Mesothelial cell of epicardium (in vitro differentiated cells): ENCODE measurements at regions not wholly inside any gene's neighbourhood (a gene's known extent, or its start where the extent isn't known, plus 50 kb on each side); places are given as distances from the start of the nearest gene placed in this dataset.

Source experiments
- DNase-seq, 2 experiments: peaks; one replicate each; pipeline ENCODE4 v3.0.0; 2021; ENCODE audit warnings: low spot score in 2 of 2; ENCODE audit not compliant: unreplicated experiment in 2 of 2
- H3K27ac Mint-ChIP-seq: 2 replicates; pipeline ENCODE4 v1.8.0; 2021; ENCODE audit warnings: mixed read lengths
- H3K27me3 Mint-ChIP-seq: 2 replicates; pipeline ENCODE4 v1.8.0; 2021; ENCODE audit warnings: low read depth, mixed read lengths
- H3K36me3 Mint-ChIP-seq: 2 replicates; pipeline ENCODE4 v1.8.0; 2021; ENCODE audit warnings: mixed read lengths
- H3K4me1 Mint-ChIP-seq: 2 replicates; pipeline ENCODE4 v1.8.0; 2021; ENCODE audit warnings: mixed read lengths
- H3K4me3 Mint-ChIP-seq: 2 replicates; pipeline ENCODE4 v1.8.0; 2021; ENCODE audit warnings: mild to moderate bottlenecking, moderate library complexity, mixed read lengths
- H3K9me3 Mint-ChIP-seq: 2 replicates; pipeline ENCODE4 v1.8.0; 2021; ENCODE audit warnings: mixed read lengths
- CTCF ChIP-seq: fragments of 200-600 bp; sonication (generic); IDR thresholded peaks from one replicate; pipeline ENCODE4 v1.5.0; 2021; ENCODE audit warnings: antibody characterized with exemption; ENCODE audit not compliant: unreplicated experiment

GRCh38 chr1:223486366-223486765 lies 93.2 kb downstream of the CCDC185 start:
- no peak for TF ChIP-seq CTCF

GRCh38 chr1:223486932-223487886 lies 94.0 kb downstream of the CCDC185 start:
- peaks cover 35% of the 10 kb centered on the region for H3K27me3 Mint-ChIP-seq
- no peak for TF ChIP-seq CTCF
- DNase-seq, result no peak
- H3K36me3 Mint-ChIP-seq, result no peaks in the 10 kb centered on the region
- H3K4me3 Mint-ChIP-seq, result no peak overlapping the region
- H3K27ac Mint-ChIP-seq, result peak overlapping the region; percentile 40
- peaks cover 18% of the 10 kb centered on the region for H3K4me1 Mint-ChIP-seq
- H3K9me3 Mint-ChIP-seq, result no peaks in the 10 kb centered on the region

More at GRCh38 chr1:223486366-223486765, 93.2 kb downstream of the CCDC185 start:
- no peak for DNase-seq
- Mint-ChIP-seq H3K4me1 (peaks cover 18% of the 10 kb centered on the region), H3K27ac (no peak overlapping the region), H3K4me3 (no peak overlapping the region), H3K27me3 (peaks cover 37% of the 10 kb centered on the region), H3K36me3 (no peaks in the 10 kb centered on the region), H3K9me3 (no peaks in the 10 kb centered on the region)

GRCh38 chr1:223487887-223488259 lies 94.7 kb downstream of the CCDC185 start:
- Mint-ChIP-seq H3K9me3 (no peaks in the 10 kb centered on the region), H3K27ac (peak overlapping the region; percentile 40), H3K36me3 (no peaks in the 10 kb centered on the region), H3K4me1 (peaks cover 18% of the 10 kb centered on the region), H3K27me3 (peaks cover 28% of the 10 kb centered on the region), H3K4me3 (no peak overlapping the region)
- no peak for TF ChIP-seq CTCF
- no peak for DNase-seq

- Mint-ChIP-seq H3K27ac (no peak overlapping the region), H3K4me1 (peaks cover 18% of the 10 kb centered on the region), H3K36me3 (no peaks in the 10 kb centered on the region), H3K27me3 (peaks cover 23% of the 10 kb centered on the region), H3K4me3 (no peak overlapping the region), H3K9me3 (no peaks in the 10 kb centered on the region)
- DNase-seq, result no peak
- TF ChIP-seq CTCF, result no peak
These were observed 96.2 kb downstream of the CCDC185 start for GRCh38 chr1:223489439-223489838.

GRCh38 chr1:223490256-223490655 lies 97.0 kb downstream of the CCDC185 start:
- no peak overlapping the region for H3K27ac Mint-ChIP-seq
- no peaks in the 10 kb centered on the region for H3K36me3 Mint-ChIP-seq
- no peak overlapping the region for H3K4me3 Mint-ChIP-seq
- H3K4me1 Mint-ChIP-seq, result peaks cover 18% of the 10 kb centered on the region
- no peak for TF ChIP-seq CTCF
- DNase-seq, result no peak
- H3K9me3 Mint-ChIP-seq, result no peaks in the 10 kb centered on the region
- peaks cover 18% of the 10 kb centered on the region for H3K27me3 Mint-ChIP-seq
